H9 (cell line): ENCODE measurements at regions not wholly inside any gene's neighbourhood (a gene's known extent, or its start where the extent isn't known, plus 50 kb on each side); places are given as distances from the start of the nearest gene placed in this dataset.

Source experiments
- DNase-seq: peaks from one replicate; pipeline ENCODE4 v3.0.0-alpha.2; 2017
- H2AFZ ChIP-seq: one replicate; pipeline ENCODE4 v1.6.1; 2013; ENCODE audit warnings: mild to moderate bottlenecking, low read length, control low read depth, moderate library complexity
- H2AK5ac ChIP-seq: 2 replicates; pipeline ENCODE4 v1.6.1; 2013; ENCODE audit warnings: low read length, control low read depth, mixed read lengths; ENCODE audit not compliant: insufficient read length
- H2BK120ac ChIP-seq: one replicate; pipeline ENCODE4 v1.6.1; 2013; ENCODE audit warnings: low read depth, mild to moderate bottlenecking, low read length, control low read depth, inconsistent platforms; ENCODE audit not compliant: poor library complexity, severe bottlenecking
- H2BK12ac ChIP-seq: 2 replicates; pipeline ENCODE4 v1.6.1; 2013; ENCODE audit warnings: low read length, control low read depth, mixed read lengths, low read depth; ENCODE audit not compliant: insufficient read length
- H2BK15ac ChIP-seq: 2 replicates; pipeline ENCODE4 v1.6.1; 2013; ENCODE audit warnings: low read depth, low read length, control low read depth
- H2BK20ac ChIP-seq: one replicate; pipeline ENCODE4 v1.6.1; 2013; ENCODE audit warnings: low read depth, mild to moderate bottlenecking, low read length, control low read depth, inconsistent platforms; ENCODE audit not compliant: poor library complexity, severe bottlenecking
- H2BK5ac ChIP-seq: 2 replicates; pipeline ENCODE4 v1.6.1; 2013; ENCODE audit warnings: low read length, control low read depth, mixed read lengths; ENCODE audit not compliant: insufficient read length
- H3K14ac ChIP-seq: 2 replicates; pipeline ENCODE4 v1.6.1; 2013; ENCODE audit warnings: low read length, control low read depth; ENCODE audit not compliant: insufficient read depth
- H3K18ac ChIP-seq: 2 replicates; pipeline ENCODE4 v1.6.1; 2013; ENCODE audit warnings: low read depth, mild to moderate bottlenecking, mixed read lengths, low read length, control low read depth; ENCODE audit not compliant: insufficient read length
- H3K23ac ChIP-seq: 2 replicates; pipeline ENCODE4 v1.6.1; 2013; ENCODE audit warnings: low read length, control low read depth, mixed read lengths, low read depth; ENCODE audit not compliant: insufficient read length
- H3K23me2 ChIP-seq: 2 replicates; pipeline ENCODE4 v1.6.1; 2013; ENCODE audit warnings: low read depth, mild to moderate bottlenecking, mixed read lengths, low read length, control low read depth; ENCODE audit not compliant: insufficient read length, poor library complexity, severe bottlenecking
- H3K27ac ChIP-seq: 2 replicates; pipeline ENCODE4 v1.5.1; 2013; ENCODE audit warnings: low read length, control low read depth, mixed read lengths, low read depth; ENCODE audit not compliant: insufficient read length
- H3K27me3 ChIP-seq: 2 replicates; pipeline ENCODE4 v1.6.1; 2013; ENCODE audit warnings: low read length, control low read depth, inconsistent platforms; ENCODE audit not compliant: insufficient read depth
- H3K4ac ChIP-seq: 2 replicates; pipeline ENCODE4 v1.6.1; 2013; ENCODE audit warnings: low read depth, mild to moderate bottlenecking, control low read depth, inconsistent platforms, low read length, moderate library complexity
- H3K4me1 ChIP-seq: 2 replicates; pipeline ENCODE4 v1.6.1; 2013; ENCODE audit warnings: low read length, control low read depth, inconsistent platforms; ENCODE audit not compliant: insufficient read depth
- H3K4me2 ChIP-seq: 2 replicates; pipeline ENCODE4 v1.6.1; 2013; ENCODE audit warnings: low read length, control low read depth, mixed read lengths; ENCODE audit not compliant: insufficient read length, insufficient read depth
- H3K56ac ChIP-seq: 2 replicates; pipeline ENCODE4 v1.6.1; 2013; ENCODE audit warnings: low read depth, mild to moderate bottlenecking, mixed read lengths, low read length, control low read depth; ENCODE audit not compliant: insufficient read length
- H3K79me1 ChIP-seq: 2 replicates; pipeline ENCODE4 v1.6.1; 2013; ENCODE audit warnings: low read depth, mild to moderate bottlenecking, moderate library complexity, low read length, control low read depth, inconsistent platforms; ENCODE audit not compliant: insufficient read depth, poor library complexity, severe bottlenecking
- H3K79me2 ChIP-seq: 2 replicates; pipeline ENCODE4 v1.6.1; 2013; ENCODE audit warnings: low read length, control low read depth, inconsistent platforms; ENCODE audit not compliant: insufficient read depth
- H3K9ac ChIP-seq: 2 replicates; pipeline ENCODE4 v1.6.1; 2013; ENCODE audit warnings: low read length, control low read depth, mixed read lengths; ENCODE audit not compliant: insufficient read length; ENCODE audit errors: extremely low read depth
- H3K9me3 ChIP-seq: one replicate; pipeline ENCODE4 v1.6.1; 2013; ENCODE audit warnings: low read depth, low read length, inconsistent platforms; ENCODE audit not compliant: control insufficient read depth
- H3T11ph ChIP-seq: one replicate; pipeline ENCODE4 v1.6.1; 2013; ENCODE audit warnings: mild to moderate bottlenecking, low read length, control low read depth, inconsistent platforms
- H4K20me1 ChIP-seq: one replicate; pipeline ENCODE4 v1.6.1; 2013; ENCODE audit not compliant: control insufficient read depth, insufficient read length, insufficient read depth
- H4K5ac ChIP-seq: 2 replicates; pipeline ENCODE4 v1.6.1; 2013; ENCODE audit warnings: low read depth, mild to moderate bottlenecking, mixed read lengths, low read length, control low read depth; ENCODE audit not compliant: insufficient read length
- H4K8ac ChIP-seq: replicated peaks from 2 replicates; pipeline ENCODE4 v1.6.1; 2013; ENCODE audit warnings: low read length, control low read depth, mixed read lengths, low read depth; ENCODE audit not compliant: insufficient read length
- H4K91ac ChIP-seq: 2 replicates; pipeline ENCODE4 v1.6.1; 2013; ENCODE audit warnings: low read depth, mild to moderate bottlenecking, moderate library complexity, mixed read lengths, low read length, control low read depth; ENCODE audit not compliant: insufficient read length
- H3K27ac Mint-ChIP-seq, 3 experiments: 2 replicates in 2 of 3; 3 replicates in 1 of 3; pipeline ENCODE4 v1.8.0; 2020 to 2021; ENCODE audit warnings: mixed read lengths in 3 of 3, mild to moderate bottlenecking in 1 of 3, moderate library complexity in 1 of 3
- H3K27me3 Mint-ChIP-seq: 2 replicates; pipeline ENCODE4 v1.8.0; 2021; ENCODE audit warnings: low read depth, mild to moderate bottlenecking, moderate library complexity, mixed read lengths
- H3K36me3 Mint-ChIP-seq, 3 experiments: 2 replicates in 2 of 3; 3 replicates in 1 of 3; pipeline ENCODE4 v1.8.0; 2020 to 2021; ENCODE audit warnings: low read depth in 3 of 3, mixed read lengths in 3 of 3; ENCODE audit not compliant: insufficient read depth in 1 of 3
- H3K4me1 Mint-ChIP-seq, 2 experiments: 2 replicates each; pipeline ENCODE4 v1.8.0; 2020; ENCODE audit warnings: mixed read lengths in 2 of 2
- H3K4me3 Mint-ChIP-seq, 2 experiments: 2 replicates in 1 of 2; 3 replicates in 1 of 2; pipeline ENCODE4 v1.8.0; 2020 to 2021; ENCODE audit warnings: mild to moderate bottlenecking in 2 of 2, mixed read lengths in 2 of 2, moderate library complexity in 1 of 2
- H3K9me3 Mint-ChIP-seq, 2 experiments: 2 replicates in 1 of 2; 3 replicates in 1 of 2; pipeline ENCODE4 v1.8.0; 2020; ENCODE audit warnings: mild to moderate bottlenecking in 2 of 2, mixed read lengths in 2 of 2, moderate library complexity in 1 of 2
- CTCF ChIP-seq: fragments of 200-600 bp; sonication (generic); conservative IDR thresholded peaks from 3 replicates; pipeline ENCODE4 v1.8.0; 2021; ENCODE audit warnings: antibody characterized with exemption, mild to moderate bottlenecking
- WGBS: extraction: QIAGEN DNeasy Blood & Tissue Kit; methylation state at CpG from one replicate; pipeline ENCODE4 v1.1.7; 2013; ENCODE audit warnings: missing lambda C conversion rate, low lambda C conversion rate, mixed read lengths; ENCODE audit not compliant: insufficient read length; ENCODE audit errors: extremely low coverage; 5-methylcytosine and 5-hydroxymethylcytosine counted together

GRCh38 chr10:9158675-9159074, 1104.2 kb downstream of the GATA3 start:
- Histone ChIP-seq H3K23me2 (no peaks in the 10 kb centered on the region), H3K27ac (no peak overlapping the region), H3K79me1 (no peaks in the 10 kb centered on the region), H4K91ac (no peak overlapping the region), H2AK5ac (no peak overlapping the region), H2BK15ac (no peak overlapping the region), H3K23ac (no peak overlapping the region), H2BK120ac (no peak overlapping the region), H3K79me2 (no peaks in the 10 kb centered on the region), H2AFZ (no peak overlapping the region), H2BK12ac (no peak overlapping the region), H2BK5ac (no peak overlapping the region), H4K20me1 (no peaks in the 10 kb centered on the region), H4K5ac (no peak overlapping the region), H3K18ac (no peak overlapping the region), H3K56ac (no peak overlapping the region), H3K14ac (no peak overlapping the region), H3K9me3 (no peaks in the 10 kb centered on the region), H3T11ph (no peak overlapping the region), H4K8ac (no peak overlapping the region), H3K4me1 (no peaks in the 10 kb centered on the region), H3K9ac (no peak overlapping the region), H3K4me2 (no peak overlapping the region), H3K4ac (no peak overlapping the region), H2BK20ac (no peak overlapping the region), H3K27me3 (no peaks in the 10 kb centered on the region)
- Mint-ChIP-seq H3K27me3 (peaks cover 4% of the 10 kb centered on the region), H3K4me3 (no peak overlapping the region), H3K9me3 (peaks cover 20 to 23% of the 10 kb centered on the region in 2 experiments), H3K27ac (no peak overlapping the region), H3K36me3 (peaks cover 0 to 15% (median 5%) of the 10 kb centered on the region in 3 experiments; a peak in 5 of 7 replicates), H3K4me1 (no peaks in the 10 kb centered on the region)
- DNase-seq, result no peak
- no CpG with 5 or more reads among the region's 3 CpGs for WGBS
- no peak for TF ChIP-seq CTCF
